ENCODE measurements at regions not wholly inside any gene's neighbourhood (a gene's known extent, or its start where the extent isn't known, plus 50 kb on each side); places are given as distances from the start of the nearest gene placed in this dataset.

GRCh38 chrX:147770858-147771257 lies 140.9 kb upstream of the FMR1 start:
- no peaks in the 10 kb centered on the region for H3K36me3 ChIP-seq (ENCODE audit: insufficient read depth, low read length)
- TF ChIP-seq CTCF (IDR thresholded peaks at IDR 0.05; ENCODE audit: low read length), result no peak
- no peaks in the 10 kb centered on the region for H3F3A ChIP-seq (ENCODE audit: insufficient read depth, low read length)
- H4K20me1 ChIP-seq (ENCODE audit: insufficient read depth, low read length), result no peaks in the 10 kb centered on the region
- no peak overlapping the region for H3K27ac ChIP-seq (ENCODE audit: low read depth, low read length, poor library complexity, severe bottlenecking)
- H3K27me3 ChIP-seq (ENCODE audit: insufficient read depth, low read length), result no peaks in the 10 kb centered on the region
- no peak overlapping the region for H3K4me2 ChIP-seq (ENCODE audit: low read length)
- H3K4me3 ChIP-seq (ENCODE audit: low read depth, low read length, poor library complexity, severe bottlenecking), result no peak overlapping the region
- no peaks in the 10 kb centered on the region for H3K4me1 ChIP-seq (ENCODE audit: insufficient read depth, low read length, severe bottlenecking)
- no peaks in the 10 kb centered on the region for H3K9me3 ChIP-seq (ENCODE audit: low read length)
- H2AFZ ChIP-seq (ENCODE audit: low read length), result no peak overlapping the region
- H3K79me2 ChIP-seq (ENCODE audit: insufficient read depth, low read length), result no peaks in the 10 kb centered on the region
- H3K9ac ChIP-seq (ENCODE audit: low read length), result no peak overlapping the region
- no peaks in the 10 kb centered on the region for H3K9me2 ChIP-seq (ENCODE audit: low read depth, low read length)

GRCh38 chrX:147776988-147777387 lies 134.7 kb upstream of the FMR1 start:
- TF ChIP-seq CTCF (IDR thresholded peaks at IDR 0.05; ENCODE audit: low read length) (no peak), EZH2 (IDR thresholded peaks at IDR 0.05; ENCODE audit: borderline replicate concordance, low read length) (no peak)
- H4K20me1 ChIP-seq (ENCODE audit: insufficient read depth, low read length), result no peaks in the 10 kb centered on the region
- H3K4me2 ChIP-seq (ENCODE audit: low read length), result no peak overlapping the region
- H3K9me3 ChIP-seq (ENCODE audit: low read length), result no peaks in the 10 kb centered on the region
- no peaks in the 10 kb centered on the region for H3K9me2 ChIP-seq (ENCODE audit: low read depth, low read length)
- no peaks in the 10 kb centered on the region for H3K27me3 ChIP-seq (ENCODE audit: insufficient read depth, low read length)
- H3K4me1 ChIP-seq (ENCODE audit: insufficient read depth, low read length, severe bottlenecking), result no peaks in the 10 kb centered on the region
- no peaks in the 10 kb centered on the region for H3F3A ChIP-seq (ENCODE audit: insufficient read depth, low read length)
- H3K9ac ChIP-seq (ENCODE audit: low read length), result no peak overlapping the region
- H3K79me2 ChIP-seq (ENCODE audit: insufficient read depth, low read length), result no peaks in the 10 kb centered on the region
- no peaks in the 10 kb centered on the region for H3K36me3 ChIP-seq (ENCODE audit: insufficient read depth, low read length)
- no peak overlapping the region for H2AFZ ChIP-seq (ENCODE audit: low read length)
- no peak overlapping the region for H3K4me3 ChIP-seq (ENCODE audit: low read depth, low read length, poor library complexity, severe bottlenecking)
- no peak overlapping the region for H3K27ac ChIP-seq (ENCODE audit: low read depth, low read length, poor library complexity, severe bottlenecking)

GRCh38 chrX:147779173-147779572 lies 132.5 kb upstream of the FMR1 start:
- no peaks in the 10 kb centered on the region for H3K4me1 ChIP-seq (ENCODE audit: insufficient read depth, low read length, severe bottlenecking)
- H4K20me1 ChIP-seq (ENCODE audit: insufficient read depth, low read length), result no peaks in the 10 kb centered on the region
- H3K9me2 ChIP-seq (ENCODE audit: low read depth, low read length), result no peaks in the 10 kb centered on the region
- H3K4me2 ChIP-seq (ENCODE audit: low read length), result no peak overlapping the region
- H2AFZ ChIP-seq (ENCODE audit: low read length), result no peak overlapping the region
- no peaks in the 10 kb centered on the region for H3F3A ChIP-seq (ENCODE audit: insufficient read depth, low read length)
- H3K27me3 ChIP-seq (ENCODE audit: insufficient read depth, low read length), result no peaks in the 10 kb centered on the region
- H3K79me2 ChIP-seq (ENCODE audit: insufficient read depth, low read length), result no peaks in the 10 kb centered on the region
- H3K4me3 ChIP-seq (ENCODE audit: low read depth, low read length, poor library complexity, severe bottlenecking), result no peak overlapping the region
- H3K36me3 ChIP-seq (ENCODE audit: insufficient read depth, low read length), result no peaks in the 10 kb centered on the region
- TF ChIP-seq CTCF (IDR thresholded peaks at IDR 0.05; ENCODE audit: low read length), result no peak
- no peak for TF ChIP-seq EZH2 (IDR thresholded peaks at IDR 0.05; ENCODE audit: borderline replicate concordance, low read length)
- no peak overlapping the region for H3K27ac ChIP-seq (ENCODE audit: low read depth, low read length, poor library complexity, severe bottlenecking)
- no peak overlapping the region for H3K9ac ChIP-seq (ENCODE audit: low read length)
- H3K9me3 ChIP-seq (ENCODE audit: low read length), result no peaks in the 10 kb centered on the region
